HCT116 (cell line): ENCODE measurements at regions not wholly inside any gene's neighbourhood (a gene's known extent, or its start where the extent isn't known, plus 50 kb on each side); places are given as distances from the start of the nearest gene placed in this dataset.

Experiments
- ATAC-seq: fragments of 200-7000 bp; cut with Tn5 transposase; 2 replicates; pipeline ENCODE4 v1.9.1; 2020; ENCODE audit warnings: mild to moderate bottlenecking, moderate library complexity
- BruUV-seq: library from RNA; stranded (reverse); fragments of 400-500 nt; replicated peaks from 2 replicates; lab custom pipeline; 2021; lab: Mats Ljungman, UMichigan
- CTCF ChIA-PET: fragments of 300-600 bp; sonication (Branson Sonifier 250); formaldehyde crosslinking; loops from one replicate; lab custom pipeline; 2021; ENCODE audit warnings: antibody characterized with exemption; lab: Charles Lee
- POLR2A ChIA-PET: fragments of 300-600, 350-600 bp; sonication (Branson Sonifier 250); formaldehyde crosslinking; loops from one replicate; lab custom pipeline; 2021; ENCODE audit warnings: antibody characterized with exemption; lab: Charles Lee
- RAD21 ChIA-PET, 2 experiments: fragments of 300-600 bp; sonication (Branson Sonifier 250); formaldehyde crosslinking; loops; one replicate each; lab custom pipeline; 2023; ENCODE audit warnings: low total read pairs in 2 of 2; ENCODE audit not compliant: uncharacterized antibody in 2 of 2, unreplicated experiment in 2 of 2, low non-redundant PET in 1 of 2; lab: Charles Lee
- DNase-seq: peaks from one replicate; pipeline ENCODE4 v3.0.0-alpha.2; 2010; ENCODE audit warnings: low read depth, low spot score
- H2AFZ ChIP-seq: fragments of 200-600 bp; shearing (Covaris generic), sonication (generic); 2 replicates; pipeline ENCODE4 v1.6.1; 2017; ENCODE audit warnings: low read depth, mixed run types, mixed read lengths, antibody characterized with exemption, low read length; ENCODE audit not compliant: poor library complexity, severe bottlenecking
- H3K27ac ChIP-seq: 2 replicates; pipeline ENCODE4 v1.5.1; 2012; ENCODE audit warnings: low read depth, low read length
- H3K27me3 ChIP-seq: fragments of 200-600 bp; sonication (generic); 2 replicates; pipeline ENCODE4 v1.6.1; 2016; ENCODE audit warnings: mixed run types, low read length, mixed read lengths; ENCODE audit not compliant: insufficient read depth
- H3K36me3 ChIP-seq, 2 experiments: fragments of 200-500 bp in 1 of 2; fragments of 200-600 bp in 1 of 2; sonication (Bioruptor generic) in 1 of 2; sonication (generic) in 1 of 2; 2 replicates each; pipeline versions ENCODE4 v1.5.1 to v1.6.1; 2014 to 2016; ENCODE audit warnings: low read length in 2 of 2, inconsistent platforms in 1 of 2, mixed read lengths in 1 of 2, mixed run types in 1 of 2; ENCODE audit not compliant: insufficient read depth in 2 of 2, control insufficient read depth in 1 of 2
- H3K4me1 ChIP-seq, 2 experiments: fragments of 200-600 bp in 1 of 2; sonication (generic) in 1 of 2; 2 replicates each; pipeline versions ENCODE4 v1.5.1 to v1.6.1; 2012 to 2017; ENCODE audit warnings: low read length in 2 of 2, inconsistent platforms in 1 of 2, mild to moderate bottlenecking in 1 of 2, mixed read lengths in 1 of 2, mixed run types in 1 of 2, moderate library complexity in 1 of 2; ENCODE audit not compliant: insufficient read depth in 2 of 2, control insufficient read depth in 1 of 2
- H3K4me2 ChIP-seq: fragments of 200-600 bp; sonication (generic); 2 replicates; pipeline ENCODE4 v1.6.1; 2017; ENCODE audit warnings: mixed run types, low read length, mixed read lengths
- H3K4me3 ChIP-seq, 2 experiments: fragments of 200-600 bp in 1 of 2; sonication (generic) in 1 of 2; replicated peaks in 1 of 2; 2 replicates each; pipeline ENCODE4 v1.5.1; 2011 to 2016; ENCODE audit warnings: low read length in 2 of 2, control low read depth in 1 of 2, low read depth in 1 of 2, mild to moderate bottlenecking in 1 of 2, mixed read lengths in 1 of 2, mixed run types in 1 of 2
- H3K79me2 ChIP-seq: fragments of 200-600 bp; sonication (generic); 2 replicates; pipeline ENCODE4 v1.6.1; 2017; ENCODE audit warnings: mild to moderate bottlenecking, mixed run types, low read length, moderate library complexity, mixed read lengths; ENCODE audit not compliant: insufficient read depth
- H3K9ac ChIP-seq: fragments of 200-600 bp; sonication (generic); 2 replicates; pipeline ENCODE4 v1.6.1; 2016; ENCODE audit warnings: low read length, mixed read lengths
- H3K9me2 ChIP-seq: fragments of 200-600 bp; sonication (generic), shearing (Covaris generic); 2 replicates; pipeline ENCODE4 v1.6.1; 2017; ENCODE audit warnings: mixed run types, mild to moderate bottlenecking, moderate library complexity; ENCODE audit not compliant: insufficient read depth
- H3K9me3 ChIP-seq, 2 experiments: fragments of 200-500 bp in 1 of 2; fragments of 200-600 bp in 1 of 2; sonication (Bioruptor generic) in 1 of 2; sonication (generic) in 1 of 2; 2 replicates each; pipeline ENCODE4 v1.6.1; 2014 to 2017; ENCODE audit warnings: low read length in 2 of 2, mixed read lengths in 2 of 2, inconsistent platforms in 1 of 2, low read depth in 1 of 2, mild to moderate bottlenecking in 1 of 2, mixed run types in 1 of 2, moderate library complexity in 1 of 2; ENCODE audit not compliant: control insufficient read depth in 1 of 2, insufficient read depth in 1 of 2
- H4K20me1 ChIP-seq: fragments of 200-600 bp; sonication (generic), shearing (Covaris generic); 2 replicates; pipeline ENCODE4 v1.6.1; 2017; ENCODE audit warnings: mixed run types, mild to moderate bottlenecking, moderate library complexity; ENCODE audit not compliant: insufficient read depth
- CBX3 ChIP-seq: IDR thresholded peaks from 2 replicates; pipeline ENCODE4 v1.6.1; 2012; ENCODE audit warnings: low read depth
- CEBPB ChIP-seq: IDR thresholded peaks from 2 replicates; pipeline ENCODE4 v1.6.1; 2012; ENCODE audit warnings: low read depth
- EGR1 ChIP-seq: IDR thresholded peaks from 2 replicates; pipeline ENCODE4 v1.6.1; 2012; ENCODE audit warnings: low read depth
- ELF1 ChIP-seq: IDR thresholded peaks from 2 replicates; pipeline ENCODE4 v1.6.1; 2012; ENCODE audit warnings: low read depth, borderline replicate concordance
- EZH2 ChIP-seq: fragments of 200-600 bp; sonication (generic); IDR thresholded peaks from 2 replicates; pipeline ENCODE4 v1.6.1; 2017; ENCODE audit warnings: antibody characterized with exemption, mixed run types
- EZH2phosphoT487 ChIP-seq: fragments of 200-600 bp; IDR thresholded peaks from 2 replicates; pipeline ENCODE4 v1.6.1; 2018; ENCODE audit warnings: antibody characterized with exemption, borderline replicate concordance
- FOSL1 ChIP-seq: IDR thresholded peaks from 2 replicates; pipeline ENCODE4 v1.6.1; 2012; ENCODE audit warnings: low read depth
- JUND ChIP-seq: IDR thresholded peaks from 2 replicates; pipeline ENCODE4 v1.6.1; 2012
- POLR2A ChIP-seq: IDR thresholded peaks from 2 replicates; pipeline ENCODE4 v1.7.0; 2011; ENCODE audit warnings: borderline replicate concordance; ENCODE audit not compliant: insufficient read depth, insufficient read length; ENCODE audit errors: extremely low read depth
- POLR2AphosphoS5 ChIP-seq: IDR thresholded peaks from 2 replicates; pipeline ENCODE4 v1.6.1; 2011; ENCODE audit warnings: mild to moderate bottlenecking, low read depth, low read length, moderate library complexity
- RAD21 ChIP-seq: IDR thresholded peaks from 2 replicates; pipeline ENCODE4 v1.6.1; 2012; ENCODE audit warnings: low read depth, mild to moderate bottlenecking
- SP1 ChIP-seq: IDR thresholded peaks from 2 replicates; pipeline ENCODE4 v1.6.1; 2012; ENCODE audit warnings: low read depth
- SRF ChIP-seq: IDR thresholded peaks from 2 replicates; pipeline ENCODE4 v1.6.1; 2012; ENCODE audit warnings: low read depth
- TCF7L2 ChIP-seq: IDR thresholded peaks from 2 replicates; pipeline ENCODE4 v1.7.0; 2011; ENCODE audit warnings: borderline replicate concordance, inconsistent platforms; ENCODE audit not compliant: insufficient read depth, insufficient read length; ENCODE audit errors: extremely low read depth
- YY1 ChIP-seq: IDR thresholded peaks from 2 replicates; pipeline ENCODE4 v1.6.1; 2011; ENCODE audit warnings: low read length, low read depth, moderate library complexity, mild to moderate bottlenecking; ENCODE audit not compliant: insufficient replicate concordance; ENCODE audit errors: extremely low read depth
- ZFX ChIP-seq: fragments of 450-650 bp; IDR thresholded peaks from 2 replicates; pipeline ENCODE4 v1.6.1; 2017
- intact Hi-C: fragments of 100-400 bp; cut with micrococcal nuclease; formaldehyde crosslinking; loops from 2 replicates; pipeline ENCODE4 v1.10.0; 2022
- TF ChIP-seq, protein P1 (sequence below): IDR thresholded peaks from 2 replicates; pipeline ENCODE4 v1.6.1; 2012; ENCODE audit warnings: low read depth
- TF ChIP-seq, protein P2 (sequence below): IDR thresholded peaks from 2 replicates; pipeline ENCODE4 v1.6.1; 2012

DNA sequence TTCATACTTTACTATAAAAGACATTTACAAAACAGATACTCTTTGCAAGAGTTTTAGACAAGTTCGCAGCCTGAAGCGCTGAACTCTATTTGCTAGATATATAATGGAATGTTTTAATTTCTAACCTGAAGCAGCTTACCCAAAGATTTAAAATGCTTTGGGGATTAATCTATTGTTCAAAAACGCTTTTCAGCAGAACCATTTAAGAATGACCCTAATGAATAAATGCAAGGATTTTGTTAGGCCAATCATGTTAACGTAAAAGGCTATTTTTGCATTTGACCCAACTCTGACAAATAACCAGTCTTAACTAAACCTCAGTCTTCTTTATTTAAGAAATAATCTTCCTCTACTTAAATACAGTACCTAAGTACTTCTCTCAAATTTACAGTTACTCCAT lies 406.7 kb upstream of the POT1 start:
- H3K9ac ChIP-seq, result no peak overlapping the region
- H3K9me3 ChIP-seq, result no peaks in the 10 kb centered on the region
- RAD21 ChIA-PET, result no interaction called here
- ATAC-seq, result no peak
- no peak for TF ChIP-seq JUND
- TF ChIP-seq EZH2phosphoT487, result no peak
- no peak for TF ChIP-seq CEBPB
- no peak for TF ChIP-seq POLR2A
- no peak for TF ChIP-seq EZH2
- TF ChIP-seq SP1, result no peak
- no peak for TF ChIP-seq YY1
- TF ChIP-seq, protein P1, sequence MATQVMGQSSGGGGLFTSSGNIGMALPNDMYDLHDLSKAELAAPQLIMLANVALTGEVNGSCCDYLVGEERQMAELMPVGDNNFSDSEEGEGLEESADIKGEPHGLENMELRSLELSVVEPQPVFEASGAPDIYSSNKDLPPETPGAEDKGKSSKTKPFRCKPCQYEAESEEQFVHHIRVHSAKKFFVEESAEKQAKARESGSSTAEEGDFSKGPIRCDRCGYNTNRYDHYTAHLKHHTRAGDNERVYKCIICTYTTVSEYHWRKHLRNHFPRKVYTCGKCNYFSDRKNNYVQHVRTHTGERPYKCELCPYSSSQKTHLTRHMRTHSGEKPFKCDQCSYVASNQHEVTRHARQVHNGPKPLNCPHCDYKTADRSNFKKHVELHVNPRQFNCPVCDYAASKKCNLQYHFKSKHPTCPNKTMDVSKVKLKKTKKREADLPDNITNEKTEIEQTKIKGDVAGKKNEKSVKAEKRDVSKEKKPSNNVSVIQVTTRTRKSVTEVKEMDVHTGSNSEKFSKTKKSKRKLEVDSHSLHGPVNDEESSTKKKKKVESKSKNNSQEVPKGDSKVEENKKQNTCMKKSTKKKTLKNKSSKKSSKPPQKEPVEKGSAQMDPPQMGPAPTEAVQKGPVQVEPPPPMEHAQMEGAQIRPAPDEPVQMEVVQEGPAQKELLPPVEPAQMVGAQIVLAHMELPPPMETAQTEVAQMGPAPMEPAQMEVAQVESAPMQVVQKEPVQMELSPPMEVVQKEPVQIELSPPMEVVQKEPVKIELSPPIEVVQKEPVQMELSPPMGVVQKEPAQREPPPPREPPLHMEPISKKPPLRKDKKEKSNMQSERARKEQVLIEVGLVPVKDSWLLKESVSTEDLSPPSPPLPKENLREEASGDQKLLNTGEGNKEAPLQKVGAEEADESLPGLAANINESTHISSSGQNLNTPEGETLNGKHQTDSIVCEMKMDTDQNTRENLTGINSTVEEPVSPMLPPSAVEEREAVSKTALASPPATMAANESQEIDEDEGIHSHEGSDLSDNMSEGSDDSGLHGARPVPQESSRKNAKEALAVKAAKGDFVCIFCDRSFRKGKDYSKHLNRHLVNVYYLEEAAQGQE, result no peak
- TF ChIP-seq RAD21, result no peak
- no peak for TF ChIP-seq POLR2AphosphoS5
- TF ChIP-seq TCF7L2, result no peak
- TF ChIP-seq ELF1, result no peak
- TF ChIP-seq, protein P2, sequence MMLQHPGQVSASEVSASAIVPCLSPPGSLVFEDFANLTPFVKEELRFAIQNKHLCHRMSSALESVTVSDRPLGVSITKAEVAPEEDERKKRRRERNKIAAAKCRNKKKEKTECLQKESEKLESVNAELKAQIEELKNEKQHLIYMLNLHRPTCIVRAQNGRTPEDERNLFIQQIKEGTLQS, result no peak
- TF ChIP-seq FOSL1, result no peak
- no peak for TF ChIP-seq SRF
- TF ChIP-seq EGR1, result no peak
- TF ChIP-seq CBX3, result no peak
- TF ChIP-seq ZFX, result no peak
- TF ChIP-seq, all 23 proteins: peak for 0
- Histone ChIP-seq H3K4me1 (no peaks in the 10 kb centered on the region), H4K20me1 (no peaks in the 10 kb centered on the region), H3K9me2 (no peaks in the 10 kb centered on the region), H3K36me3 (no peaks in the 10 kb centered on the region), H2AFZ (no peak overlapping the region), H3K4me2 (no peak overlapping the region), H3K4me3 (no peak overlapping the region), H3K27me3 (no peaks in the 10 kb centered on the region), H3K79me2 (no peaks in the 10 kb centered on the region), H3K27ac (no peak overlapping the region)
- intact Hi-C loops, result no loop called here
- ChIA-PET CTCF (no interaction called here), POLR2A (no interaction called here)
- no TSS peak for BruUV-seq
- no peak for DNase-seq
